Ascending aorta (tissue), 2 donors: ENCODE measurements at regions not wholly inside any gene's neighbourhood (a gene's known extent, or its start where the extent isn't known, plus 50 kb on each side); places are given as distances from the start of the nearest gene placed in this dataset.

Experiments
- DNase-seq, 2 donors: peaks; one replicate each; pipeline ENCODE4 v3.0.0-alpha.2; 2019; ENCODE audit warnings: low spot score in 2 of 2
- H3K27ac ChIP-seq, 2 donors: fragments of 200-600 bp; sonication (generic); one replicate each; pipeline ENCODE4 v1.5.1; 2016 to 2017; ENCODE audit warnings: mild to moderate bottlenecking in 1 of 2
- H3K27me3 ChIP-seq: fragments of 200-600 bp; sonication (generic); one replicate; pipeline ENCODE4 v1.5.1; 2017
- H3K36me3 ChIP-seq, 2 donors: fragments of 200-600 bp; sonication (generic); one replicate each; pipeline ENCODE4 v1.5.1; 2016
- H3K4me1 ChIP-seq, 2 donors: fragments of 200-600 bp; sonication (generic); one replicate each; pipeline ENCODE4 v1.5.1; 2016 to 2017; ENCODE audit warnings: mild to moderate bottlenecking in 1 of 2
- H3K4me3 ChIP-seq, 2 donors: fragments of 200-600 bp; sonication (generic); one replicate each; pipeline ENCODE4 v1.5.1; 2016 to 2017; ENCODE audit warnings: mild to moderate bottlenecking in 1 of 2
- H3K9me3 ChIP-seq, 2 donors: fragments of 200-600 bp; sonication (generic); one replicate each; pipeline ENCODE4 v1.5.1; 2016
- intact Hi-C: fragments of 100-400 bp; cut with DNase I; formaldehyde crosslinking; loops from one replicate; pipeline ENCODE4 v1.15.1; 2023
- TF ChIP-seq, protein P1 (sequence below), 3 experiments: fragments of 200-600 bp in 2 of 3; fragments of 450-650 bp in 1 of 3; sonication (generic) in 2 of 3; IDR thresholded peaks; one replicate each; pipeline ENCODE4 v1.5.1; 2016 to 2019; ENCODE audit warnings: antibody characterized with exemption in 3 of 3, mild to moderate bottlenecking in 1 of 3, moderate library complexity in 1 of 3

DNA sequence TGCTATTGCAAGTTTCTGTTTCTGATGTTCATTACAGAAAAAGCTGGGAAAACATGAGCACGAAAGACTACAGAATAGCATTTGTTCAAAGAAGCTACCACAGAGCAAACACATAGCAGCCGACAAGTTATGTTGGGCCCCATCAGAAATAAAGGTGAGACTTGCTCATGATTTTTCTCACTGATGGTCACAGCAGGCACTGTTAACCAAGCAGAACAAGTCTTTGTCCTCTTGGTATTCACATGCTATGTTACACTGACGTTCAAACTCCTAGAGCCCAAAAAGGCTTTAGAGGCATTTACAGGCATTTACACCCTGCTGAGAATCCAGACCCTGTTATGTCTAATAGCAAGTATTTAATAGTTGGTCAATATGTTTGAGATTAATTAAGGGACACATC lies 235.0 kb upstream of the HNMT start:
- no peaks in the 10 kb centered on the region for H3K4me1 ChIP-seq
- intact Hi-C loops: no loop called here
- H3K27me3 ChIP-seq: no peaks in the 10 kb centered on the region
- H3K9me3 ChIP-seq: peaks cover 0 to 3% of the 10 kb centered on the region in 2 donors
- no peak overlapping the region for H3K4me3 ChIP-seq
- no peaks in the 10 kb centered on the region for H3K36me3 ChIP-seq
- no peak for DNase-seq
- TF ChIP-seq, protein P1, sequence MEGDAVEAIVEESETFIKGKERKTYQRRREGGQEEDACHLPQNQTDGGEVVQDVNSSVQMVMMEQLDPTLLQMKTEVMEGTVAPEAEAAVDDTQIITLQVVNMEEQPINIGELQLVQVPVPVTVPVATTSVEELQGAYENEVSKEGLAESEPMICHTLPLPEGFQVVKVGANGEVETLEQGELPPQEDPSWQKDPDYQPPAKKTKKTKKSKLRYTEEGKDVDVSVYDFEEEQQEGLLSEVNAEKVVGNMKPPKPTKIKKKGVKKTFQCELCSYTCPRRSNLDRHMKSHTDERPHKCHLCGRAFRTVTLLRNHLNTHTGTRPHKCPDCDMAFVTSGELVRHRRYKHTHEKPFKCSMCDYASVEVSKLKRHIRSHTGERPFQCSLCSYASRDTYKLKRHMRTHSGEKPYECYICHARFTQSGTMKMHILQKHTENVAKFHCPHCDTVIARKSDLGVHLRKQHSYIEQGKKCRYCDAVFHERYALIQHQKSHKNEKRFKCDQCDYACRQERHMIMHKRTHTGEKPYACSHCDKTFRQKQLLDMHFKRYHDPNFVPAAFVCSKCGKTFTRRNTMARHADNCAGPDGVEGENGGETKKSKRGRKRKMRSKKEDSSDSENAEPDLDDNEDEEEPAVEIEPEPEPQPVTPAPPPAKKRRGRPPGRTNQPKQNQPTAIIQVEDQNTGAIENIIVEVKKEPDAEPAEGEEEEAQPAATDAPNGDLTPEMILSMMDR (IDR thresholded peaks at IDR 0.05): no peak
- H3K27ac ChIP-seq: no peak overlapping the region

DNA sequence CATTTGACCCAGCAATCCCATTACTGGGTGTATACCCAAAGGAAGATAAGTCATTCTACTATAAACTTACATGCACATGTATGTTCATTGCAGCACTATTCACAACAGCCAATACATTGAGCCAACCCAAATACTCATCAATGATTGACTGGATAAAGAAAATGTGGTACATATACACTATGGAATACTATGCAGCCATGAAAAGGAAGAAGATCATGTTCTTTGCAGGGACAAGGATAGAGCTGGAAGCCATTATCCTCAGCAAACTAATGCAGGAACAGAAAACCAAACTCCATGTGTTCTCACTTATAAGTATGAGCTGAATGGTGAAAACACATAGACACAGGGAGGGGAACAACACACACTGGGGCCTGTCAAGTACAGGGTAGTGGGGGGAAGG lies 226.7 kb upstream of the HNMT start:
- TF ChIP-seq, protein P1 (IDR thresholded peaks at IDR 0.05): no peak
- Histone ChIP-seq H3K9me3 (no peaks in the 10 kb centered on the region), H3K4me3 (no peak overlapping the region), H3K27ac (no peak overlapping the region), H3K4me1 (no peaks in the 10 kb centered on the region), H3K27me3 (no peaks in the 10 kb centered on the region), H3K36me3 (no peaks in the 10 kb centered on the region)
- intact Hi-C loops: no loop called here
- no peak for DNase-seq

DNA sequence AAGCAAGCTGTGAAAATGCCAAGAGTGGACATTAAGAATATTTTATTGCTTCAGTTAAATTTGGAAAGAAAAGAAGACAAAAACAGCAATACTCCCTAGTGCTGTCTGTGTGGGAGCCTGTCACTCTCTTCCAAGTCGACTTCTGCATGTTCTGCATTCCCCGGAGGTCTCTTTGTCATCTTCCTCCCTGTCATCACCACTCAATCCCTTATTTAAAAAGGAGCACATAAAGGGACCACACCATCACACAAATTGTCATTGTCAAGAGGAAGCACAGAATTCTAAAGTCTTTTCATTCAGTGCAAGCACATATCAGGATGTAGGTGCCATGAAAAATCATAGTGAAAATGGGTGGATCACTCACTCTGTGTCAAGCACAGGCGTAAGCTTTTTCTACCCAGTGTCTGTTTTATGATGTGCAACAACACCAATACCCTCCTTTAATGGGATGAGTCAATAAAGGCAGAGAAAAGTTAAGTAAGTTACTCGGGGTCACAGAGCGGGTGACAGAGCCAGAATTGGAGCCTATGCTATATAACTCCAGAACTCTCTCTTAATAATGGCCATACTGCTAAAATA lies 222.4 kb upstream of the HNMT start:
- H3K27ac ChIP-seq: no peak overlapping the region
- DNase-seq: no peak
- no peak overlapping the region for H3K4me3 ChIP-seq
- TF ChIP-seq, protein P1 (IDR thresholded peaks at IDR 0.05): no peak
- no peaks in the 10 kb centered on the region for H3K4me1 ChIP-seq
- intact Hi-C loops: no loop called here
- H3K9me3 ChIP-seq: no peaks in the 10 kb centered on the region
- no peaks in the 10 kb centered on the region for H3K36me3 ChIP-seq
- H3K27me3 ChIP-seq: no peaks in the 10 kb centered on the region

DNA sequence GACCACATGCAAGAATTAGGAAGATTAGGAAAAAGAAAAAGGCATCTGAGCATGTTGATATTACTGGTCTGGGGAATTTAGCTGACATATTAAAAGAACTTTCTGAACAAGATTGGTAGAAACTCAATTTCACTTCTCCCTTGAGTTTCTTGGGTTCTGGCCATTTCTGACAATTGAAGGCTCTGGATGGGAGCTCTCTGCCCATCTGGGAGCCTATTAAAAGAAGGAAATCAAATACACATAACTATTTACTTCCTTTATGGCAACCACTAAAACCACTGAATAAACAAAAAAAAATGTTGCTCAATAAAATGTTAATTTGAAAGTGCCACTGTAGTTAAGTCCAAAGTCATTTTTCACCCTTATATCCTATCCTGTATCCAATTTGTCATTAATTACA lies 216.8 kb upstream of the HNMT start:
- H3K4me1 ChIP-seq: no peaks in the 10 kb centered on the region
- H3K27ac ChIP-seq: no peak overlapping the region
- H3K36me3 ChIP-seq: no peaks in the 10 kb centered on the region
- H3K9me3 ChIP-seq: no peaks in the 10 kb centered on the region
- no peaks in the 10 kb centered on the region for H3K27me3 ChIP-seq
- TF ChIP-seq, protein P1 (IDR thresholded peaks at IDR 0.05): no peak
- intact Hi-C loops: no loop called here
- no peak overlapping the region for H3K4me3 ChIP-seq
- DNase-seq: no peak

DNA sequence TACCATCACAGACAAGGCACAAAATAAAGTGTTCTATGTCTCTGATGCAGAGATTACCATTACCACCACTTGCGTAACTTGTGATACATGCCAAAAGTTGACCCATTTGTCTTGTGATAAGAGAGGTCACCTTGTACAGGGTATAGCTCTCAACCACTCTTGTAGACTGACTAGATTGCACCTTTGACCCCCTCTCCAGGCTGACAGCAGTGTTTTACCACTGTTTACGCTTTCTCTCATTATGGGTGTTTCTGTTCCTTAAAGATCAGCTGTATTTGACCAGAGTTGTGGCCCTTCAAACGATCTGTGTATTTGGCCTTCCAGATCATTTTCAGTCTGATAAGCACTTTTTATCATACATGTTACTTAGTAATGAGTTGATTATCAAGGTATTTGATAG lies 215.7 kb upstream of the HNMT start:
- Histone ChIP-seq H3K4me3 (no peak overlapping the region), H3K4me1 (no peaks in the 10 kb centered on the region), H3K27ac (no peak overlapping the region), H3K9me3 (no peaks in the 10 kb centered on the region), H3K27me3 (no peaks in the 10 kb centered on the region), H3K36me3 (no peaks in the 10 kb centered on the region)
- DNase-seq: no peak
- TF ChIP-seq, protein P1 (IDR thresholded peaks at IDR 0.05): no peak
- intact Hi-C loops: no loop called here

DNA sequence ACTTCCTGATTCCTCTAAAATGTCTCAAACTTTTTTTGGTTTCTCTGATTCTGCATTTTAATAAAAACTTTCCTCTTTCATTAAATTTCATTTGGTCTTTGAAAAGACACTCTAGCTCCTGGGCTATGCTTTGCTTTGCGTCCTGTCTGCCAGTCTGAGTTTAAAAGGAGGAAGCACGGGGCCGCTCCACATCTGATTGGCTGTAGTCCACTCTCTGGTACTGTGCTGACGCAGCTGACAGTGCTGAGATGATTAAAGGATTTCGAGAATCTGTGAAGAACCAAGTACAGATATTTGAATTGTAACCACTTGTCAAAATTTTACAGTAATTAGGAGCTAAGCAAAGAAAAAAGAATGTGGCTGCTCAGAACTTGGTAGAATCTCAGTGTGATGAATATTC lies 199.6 kb upstream of the HNMT start:
- H3K36me3 ChIP-seq: no peaks in the 10 kb centered on the region
- no peak for DNase-seq
- H3K4me1 ChIP-seq: no peaks in the 10 kb centered on the region
- no peaks in the 10 kb centered on the region for H3K27me3 ChIP-seq
- no peaks in the 10 kb centered on the region for H3K9me3 ChIP-seq
- no peak overlapping the region for H3K4me3 ChIP-seq
- TF ChIP-seq, protein P1 (IDR thresholded peaks at IDR 0.05): no peak
- no peak overlapping the region for H3K27ac ChIP-seq
- intact Hi-C loops: no loop called here
